A172 (cell line): ENCODE measurements at regions not wholly inside any gene's neighbourhood (a gene's known extent, or its start where the extent isn't known, plus 50 kb on each side); places are given as distances from the start of the nearest gene placed in this dataset.
"Not testable (repeated sequence)": the region's sequence is repeated elsewhere in the genome, so short reads cannot be mapped to it uniquely, and the experiment has no call there.

Source experiments
- DNase-seq: peaks from one replicate; pipeline ENCODE4 v3.0.0-alpha.2; 2015; ENCODE audit warnings: low spot score

DNA sequence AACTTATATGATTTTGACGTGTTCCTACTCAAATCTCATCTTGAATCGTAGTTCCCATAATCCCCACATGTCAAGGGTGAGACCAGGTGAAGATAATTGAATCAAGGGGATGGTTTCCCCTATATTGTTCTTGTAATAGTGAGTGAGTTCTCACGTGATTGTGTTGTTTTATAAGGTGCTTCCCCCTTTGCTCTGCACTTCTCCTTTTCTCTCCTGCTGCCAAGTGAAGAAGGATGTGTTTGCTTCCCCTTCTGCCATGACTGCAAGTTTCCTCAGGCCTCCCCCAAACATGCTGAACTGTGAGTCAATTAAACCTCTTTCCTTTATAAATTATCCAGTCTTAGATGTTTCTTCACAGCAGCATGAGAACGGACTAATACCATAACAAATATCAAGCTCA lies 83.2 kb downstream of the MANEA start:
- DNase-seq = no peak

DNA sequence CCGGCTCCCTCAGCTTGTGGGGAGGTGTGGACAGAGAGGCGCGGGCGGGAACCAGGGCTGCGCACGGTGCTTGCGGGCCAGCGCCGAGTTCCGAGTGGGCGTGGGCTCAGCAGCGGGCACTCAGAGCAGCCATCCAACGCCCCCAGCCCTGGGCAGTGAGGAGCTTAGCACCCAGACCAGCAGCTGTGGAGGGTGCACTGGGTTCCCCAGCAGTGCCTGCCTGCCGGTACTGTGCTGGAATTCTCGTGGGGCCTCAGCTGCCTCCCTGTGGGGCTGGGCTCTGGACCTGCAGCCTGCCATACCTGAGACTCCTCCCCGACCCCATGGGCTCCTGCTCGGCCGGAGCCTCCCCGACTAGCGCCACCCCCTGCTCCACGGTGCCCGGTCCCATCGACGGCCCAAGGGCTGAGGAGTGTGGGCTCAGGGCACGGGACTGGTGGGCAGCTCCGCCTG lies 92.7 kb downstream of the MANEA start:
- DNase-seq = no peak

DNA sequence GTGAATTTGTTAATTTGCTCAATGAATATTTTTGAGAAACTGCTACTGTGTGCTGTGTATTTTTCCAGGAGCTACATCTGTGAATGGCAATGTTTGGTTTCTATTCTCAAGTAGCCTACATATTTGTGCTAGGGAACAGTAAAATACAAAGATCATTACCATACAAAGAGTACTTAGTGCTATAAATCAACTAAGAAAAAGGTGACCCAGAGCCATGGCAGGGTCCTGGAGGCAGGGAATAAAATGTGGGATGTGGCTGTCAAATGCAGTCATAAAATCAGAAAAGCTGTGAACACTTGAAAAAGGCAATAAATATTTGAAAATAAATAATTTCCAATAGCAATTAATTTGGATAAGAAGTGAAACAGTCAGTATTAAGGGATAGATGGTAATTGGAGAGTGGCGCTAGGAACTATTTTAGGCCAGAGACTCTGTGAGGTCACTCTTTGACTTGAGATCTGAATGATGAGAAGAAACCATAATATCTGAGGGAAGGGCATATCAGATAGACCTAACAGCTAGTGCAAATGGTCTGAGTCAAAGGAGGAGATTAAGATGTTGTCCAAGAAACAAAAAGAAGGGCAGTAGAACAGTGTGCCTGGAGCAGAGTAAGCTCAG lies 98.8 kb downstream of the MANEA start:
- no peak for DNase-seq

DNA sequence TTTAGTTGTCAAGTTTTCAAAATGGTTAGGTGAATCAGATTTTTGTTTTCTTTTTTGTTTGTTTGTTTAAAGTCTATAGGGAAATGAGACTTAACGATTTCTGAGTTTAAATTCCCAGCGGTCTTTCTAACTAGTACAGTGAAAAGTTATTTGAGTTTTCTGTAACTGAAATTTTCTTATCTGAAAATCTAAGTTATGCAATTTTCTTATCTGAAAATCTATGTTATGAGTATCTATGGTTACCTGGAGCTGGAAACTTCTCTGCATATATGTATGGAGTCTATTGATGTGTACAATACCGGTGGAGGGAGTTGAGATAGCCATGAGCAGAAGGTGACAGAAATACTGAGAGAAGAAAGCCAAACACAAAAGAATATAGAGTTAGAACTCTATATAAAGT lies 102.6 kb downstream of the MANEA start:
- no peak for DNase-seq

DNA sequence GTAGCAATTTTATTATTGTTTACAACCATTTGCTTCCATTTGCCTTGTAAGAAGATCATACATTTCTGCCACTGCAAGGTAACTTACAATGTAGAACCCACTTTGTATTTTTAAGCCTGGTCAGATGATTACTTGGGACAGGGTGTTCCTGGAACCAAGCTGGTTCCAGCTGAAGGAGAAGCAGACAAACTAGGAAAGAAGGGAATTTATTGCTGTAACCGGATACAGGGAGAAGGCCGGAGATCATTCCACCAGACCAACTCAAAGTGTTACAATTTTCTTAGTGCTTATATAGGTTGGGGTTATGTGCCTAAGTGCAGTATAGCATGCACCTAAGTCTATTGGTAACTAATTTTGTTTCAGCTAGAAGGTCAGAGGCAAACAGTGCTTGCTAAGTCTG lies 104.4 kb downstream of the MANEA start:
- no peak for DNase-seq

DNA sequence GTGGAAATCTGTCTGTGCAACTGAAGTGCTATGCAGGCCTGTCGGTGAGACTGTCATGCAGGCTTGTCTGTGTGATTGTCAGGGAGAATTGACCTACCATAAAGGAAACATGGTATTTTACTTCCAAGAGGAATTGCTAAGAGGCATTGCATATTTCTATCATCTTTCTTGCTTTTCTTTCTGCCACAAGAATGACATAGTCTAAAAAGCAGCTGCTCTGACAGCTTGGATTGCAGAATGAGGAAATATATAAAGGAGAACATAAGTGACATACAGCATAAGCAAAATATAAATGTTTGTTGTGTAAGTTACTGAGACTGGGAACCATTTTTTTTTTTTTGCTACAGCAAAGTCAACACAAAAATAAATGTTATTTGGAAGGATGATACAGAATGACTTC lies 105.1 kb downstream of the MANEA start:
- no peak for DNase-seq

DNA sequence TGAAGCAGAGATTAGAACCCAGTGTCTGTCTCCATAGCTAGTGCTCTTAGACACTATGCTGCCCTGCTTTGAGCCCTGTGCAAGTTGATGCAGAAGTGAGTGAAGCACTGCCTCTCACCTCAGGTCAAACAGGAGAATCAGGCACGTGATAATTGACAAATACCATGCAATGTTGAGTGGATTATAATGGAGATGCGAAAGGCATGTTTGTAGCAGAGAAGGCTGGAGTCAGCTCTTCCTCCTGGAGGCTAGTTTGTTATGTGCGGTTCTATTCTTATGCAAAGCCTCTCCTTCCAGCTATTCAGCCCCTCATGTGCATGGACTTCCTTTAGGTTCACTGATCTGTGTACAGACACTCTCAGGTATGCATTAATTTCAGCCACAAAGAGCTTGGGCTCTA lies 108.5 kb downstream of the MANEA start:
- no peak for DNase-seq

DNA sequence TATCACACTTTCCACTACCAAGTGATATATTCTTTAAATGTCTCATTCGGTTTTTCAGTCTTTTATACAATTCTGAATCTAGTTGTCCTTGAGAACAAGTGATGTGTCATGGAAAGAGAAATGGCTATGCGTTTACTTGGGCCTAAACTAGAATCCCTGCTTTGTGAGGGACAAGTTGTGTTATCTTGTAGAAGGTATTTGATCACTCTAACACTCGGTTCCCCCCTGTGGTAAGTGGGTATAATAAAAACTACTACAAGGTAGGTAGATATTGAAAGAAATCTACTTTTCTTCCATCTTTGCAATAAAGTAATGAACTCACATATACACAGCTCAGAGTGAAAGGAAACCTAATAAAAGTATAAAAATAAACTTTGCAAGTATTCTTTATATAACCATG lies 108.9 kb downstream of the MANEA start:
- DNase-seq = no peak

DNA sequence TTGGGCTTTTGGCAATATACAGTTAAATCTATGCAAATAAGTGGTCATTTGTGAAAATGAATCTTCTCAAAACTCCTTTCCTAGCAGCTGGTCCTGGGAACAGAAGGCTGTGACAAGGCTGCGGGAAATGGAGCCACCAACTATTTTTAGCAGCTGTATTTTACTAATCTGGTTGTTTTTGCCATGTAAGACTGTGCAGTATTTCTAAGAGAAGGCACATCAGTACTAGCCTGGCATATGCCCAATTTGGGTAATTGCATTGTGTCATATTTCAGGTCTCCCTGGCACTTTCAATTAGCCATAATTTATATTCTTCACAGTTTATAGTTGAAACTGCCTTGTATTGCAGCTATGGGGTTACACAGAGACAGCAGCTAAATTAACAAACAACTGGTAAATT lies 109.6 kb downstream of the MANEA start:
- no peak for DNase-seq

DNA sequence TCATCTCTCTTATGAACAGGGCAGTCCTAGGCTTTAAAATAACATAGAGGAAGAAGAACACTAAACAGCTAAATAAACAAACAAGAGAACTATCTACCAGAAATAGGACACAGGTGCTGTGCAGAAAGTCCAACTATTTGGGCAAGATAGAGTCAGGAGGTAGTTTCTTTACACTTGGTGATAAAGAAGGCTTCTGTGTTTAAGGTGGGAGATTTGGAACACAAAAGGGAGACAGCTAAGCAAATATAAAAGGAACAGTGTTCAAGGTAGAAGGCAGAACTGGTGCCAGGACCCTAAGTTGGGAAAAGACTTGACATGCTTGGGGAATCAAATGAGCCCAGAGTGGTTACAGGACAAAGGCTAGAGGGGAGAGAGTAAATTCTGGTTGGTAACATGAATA lies 110.5 kb downstream of the MANEA start:
- DNase-seq = no peak

DNA sequence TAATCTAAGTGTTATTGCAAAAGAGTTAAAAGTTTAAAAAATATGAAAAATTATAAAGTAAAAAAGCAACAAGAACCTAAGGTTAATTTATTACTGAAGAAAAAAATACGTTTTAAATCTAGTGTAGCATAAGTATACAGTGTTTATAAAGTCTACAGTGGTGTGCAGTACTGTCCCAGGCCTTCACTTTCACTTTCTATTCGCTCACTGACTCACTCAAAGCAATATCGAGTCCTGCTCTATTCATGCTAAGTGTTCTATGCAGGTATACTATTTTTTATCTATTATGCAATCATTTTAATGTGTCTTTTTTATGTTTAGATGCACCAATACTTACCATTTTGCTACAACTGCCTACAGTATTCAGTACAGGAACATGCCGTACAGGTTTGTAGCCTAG lies 113.0 kb downstream of the MANEA start:
- DNase-seq = peak; percentile 36

DNA sequence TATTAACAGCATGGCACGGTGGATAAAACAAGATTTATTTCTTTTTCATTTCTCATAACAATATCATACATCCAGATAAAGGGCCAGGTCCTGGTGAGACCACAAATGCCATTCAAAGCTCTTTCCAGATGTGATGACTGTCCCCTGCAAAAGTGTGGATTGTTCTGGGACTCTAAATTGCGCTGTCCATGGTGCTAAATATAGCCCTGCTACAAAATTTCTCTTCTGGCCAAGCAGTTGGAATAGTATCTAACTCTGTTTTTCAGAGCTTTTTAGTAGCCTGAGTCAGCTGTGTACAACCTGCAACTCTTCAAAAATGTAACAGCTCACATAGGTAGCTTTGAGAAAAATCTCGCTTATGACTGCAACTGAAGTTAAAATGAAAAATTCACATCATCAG lies 115.8 kb downstream of the MANEA start:
- DNase-seq = peak; percentile 29

DNA sequence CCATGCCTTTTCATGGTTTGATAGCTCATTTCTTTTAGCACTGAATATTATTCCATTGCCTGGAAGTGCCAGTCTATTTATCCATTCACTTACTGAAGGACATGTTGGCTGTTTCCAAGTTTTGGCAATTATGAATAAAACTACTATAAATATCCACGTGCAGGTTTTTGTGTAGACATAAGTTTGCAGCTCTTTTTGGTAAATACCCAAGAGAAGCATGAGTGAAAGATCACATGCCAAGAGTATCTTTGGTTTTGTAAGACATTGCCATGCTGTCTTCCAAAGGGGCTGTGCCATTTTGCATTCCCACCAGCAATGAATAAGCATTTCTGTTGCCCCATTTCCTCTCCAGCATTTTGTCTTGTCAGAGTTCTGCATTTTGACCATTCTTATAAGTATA lies 120.9 kb downstream of the MANEA start:
- DNase-seq = no peak

DNA sequence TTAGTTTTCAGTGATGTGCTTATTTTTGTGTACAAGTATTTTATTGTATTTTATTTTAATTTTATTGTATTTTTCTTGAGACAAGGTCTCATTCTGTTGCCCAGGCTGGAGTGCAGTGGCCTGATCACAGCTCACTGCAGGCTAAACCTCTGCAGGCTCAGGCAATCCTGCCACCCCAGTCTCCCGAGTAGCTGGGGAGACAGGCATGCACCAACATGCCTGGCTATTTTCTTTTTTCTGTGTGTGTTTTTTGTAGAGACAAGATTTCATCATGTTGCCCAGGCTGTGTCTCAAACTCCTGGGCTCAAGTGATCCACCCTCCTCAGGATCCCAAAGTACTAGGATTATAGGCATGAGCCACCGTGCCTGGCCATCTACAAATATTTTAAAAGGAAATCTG lies 146.3 kb downstream of the MANEA start:
- no peak for DNase-seq

DNA sequence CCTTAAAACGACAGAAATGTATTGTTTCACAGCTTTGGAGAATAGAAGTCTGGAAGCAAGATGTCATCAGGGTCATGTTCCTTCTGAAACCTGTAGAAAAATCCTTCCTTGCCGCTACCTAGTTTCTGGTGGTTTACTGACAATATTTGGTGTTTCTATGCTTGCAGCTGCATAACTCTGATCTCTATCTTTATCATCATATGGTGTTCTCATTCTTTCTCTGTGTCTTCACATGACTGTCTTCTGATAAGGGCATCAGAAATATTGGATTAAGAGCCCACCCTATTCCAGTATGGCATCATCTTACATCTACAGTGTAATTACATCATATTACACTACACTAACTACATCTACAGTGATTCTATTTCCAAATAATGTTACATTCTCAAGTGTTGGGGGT lies 148.0 kb downstream of the MANEA start:
- DNase-seq = no peak

DNA sequence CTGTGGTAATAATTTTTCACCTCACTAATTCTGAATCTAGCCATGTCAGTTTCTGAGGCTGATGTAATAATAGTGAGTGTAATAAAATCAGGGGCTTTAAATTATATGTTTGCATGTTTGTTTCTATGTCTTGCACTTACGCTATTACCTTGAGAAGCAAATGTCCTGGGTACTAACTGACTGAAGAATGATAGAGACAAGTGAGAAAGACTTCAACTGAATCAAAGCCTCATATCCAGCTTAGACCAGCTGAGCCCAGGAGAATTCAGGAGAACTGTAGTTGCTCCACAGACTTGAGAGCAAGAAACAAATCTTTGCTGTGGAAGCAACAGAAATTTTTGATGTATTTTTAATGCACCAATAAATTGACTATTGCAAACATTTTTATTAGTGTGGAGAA lies 162.8 kb downstream of the MANEA start:
- DNase-seq = no peak

DNA sequence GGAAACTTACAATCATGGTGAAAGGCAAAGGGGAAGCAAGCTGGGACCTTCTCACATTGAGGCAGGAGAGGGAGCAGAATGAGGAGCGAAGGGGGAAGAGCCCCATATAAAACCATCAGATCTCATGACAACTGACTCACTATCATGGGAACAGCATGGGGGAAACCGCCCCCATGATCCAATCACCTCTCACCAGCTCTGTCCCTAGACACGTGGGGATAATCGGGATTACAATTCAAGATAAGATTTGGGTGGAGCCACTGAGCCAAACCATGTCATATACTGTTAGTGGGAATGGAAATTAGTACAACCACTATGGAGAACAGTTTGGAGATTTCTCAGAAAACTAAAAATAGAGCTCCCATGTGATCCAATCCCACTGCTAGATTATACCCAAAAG lies 163.7 kb downstream of the MANEA start:
- DNase-seq = no peak

DNA sequence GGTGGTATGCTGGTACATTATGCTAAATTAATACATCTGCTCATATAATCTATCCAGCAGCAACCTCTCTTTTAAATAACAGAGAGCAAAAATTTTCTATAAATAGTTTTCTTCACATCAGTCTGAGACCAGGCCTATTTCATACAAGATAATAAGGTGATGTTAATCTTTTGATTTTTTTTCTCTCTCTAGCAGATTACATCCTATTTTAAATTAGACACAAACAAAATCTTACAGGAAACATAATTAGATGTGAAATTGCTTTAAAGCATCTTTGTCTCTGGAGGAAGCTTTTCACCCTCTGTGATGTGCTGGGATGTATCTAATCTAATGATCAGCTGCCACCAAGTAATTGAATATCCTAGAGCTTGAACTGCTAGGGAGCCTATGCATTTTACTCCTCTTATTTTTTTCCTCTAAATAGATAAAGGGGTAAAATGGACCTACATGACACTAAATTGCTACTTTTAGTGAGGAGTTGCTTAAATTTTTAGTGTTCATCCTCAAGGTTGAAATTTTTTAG lies 165.5 kb downstream of the MANEA start:
- DNase-seq = no peak

DNA sequence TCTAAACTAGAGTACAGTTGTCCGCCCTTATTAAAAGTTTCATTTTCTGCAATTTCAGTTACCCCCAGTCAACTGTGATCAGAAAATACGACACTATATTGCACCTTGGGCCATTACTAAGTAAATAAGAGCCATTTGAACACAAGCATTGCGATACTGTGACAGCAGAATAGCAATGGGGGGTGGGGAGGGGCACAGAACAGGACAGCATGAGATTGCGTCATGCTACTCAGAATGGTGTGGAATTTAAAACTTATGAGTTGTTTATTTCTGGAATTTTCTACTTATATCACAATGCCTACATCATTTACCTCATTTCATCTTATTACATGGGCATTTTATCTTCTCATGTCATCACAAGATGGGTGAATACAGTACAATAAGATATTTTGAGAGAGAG lies 166.3 kb downstream of the MANEA start:
- no peak for DNase-seq

DNA sequence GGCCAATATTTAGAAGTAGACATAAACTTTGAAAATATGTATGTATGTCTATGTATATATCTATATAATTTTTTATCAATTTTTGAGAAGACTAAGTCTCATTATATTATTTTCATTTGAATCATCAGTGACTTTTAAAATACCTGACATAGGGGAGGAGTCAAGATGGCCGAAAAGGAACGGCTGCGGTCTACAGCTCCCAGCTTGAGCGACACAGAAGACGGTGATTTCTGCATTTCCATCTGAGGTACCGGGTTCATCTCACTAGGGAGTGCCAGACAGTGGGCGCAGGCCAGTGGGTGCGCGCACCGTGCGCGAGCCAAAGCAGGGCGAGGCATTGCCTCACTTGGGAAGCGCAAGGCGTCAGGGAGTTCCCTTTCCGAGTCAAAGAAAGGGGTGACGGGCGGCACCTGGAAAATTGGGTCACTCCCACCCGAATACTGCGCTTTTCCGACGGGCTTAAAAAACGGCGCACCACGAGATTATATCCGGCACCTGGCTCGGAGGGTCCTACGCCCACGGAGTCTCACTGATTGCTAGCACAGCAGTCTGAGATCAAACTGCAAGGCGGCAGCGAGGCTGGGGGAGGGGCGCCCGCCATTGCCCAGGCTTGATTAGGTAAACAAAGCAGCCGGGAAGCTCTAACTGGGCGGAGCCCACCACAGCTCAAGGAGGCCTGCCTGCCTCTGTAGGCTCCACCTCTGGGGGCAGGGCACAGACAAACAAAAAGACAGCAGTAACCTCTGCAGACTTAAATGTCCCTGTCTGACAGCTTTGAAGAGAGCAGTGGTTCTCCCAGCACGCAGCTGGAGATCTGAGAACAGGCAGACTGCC lies 181.1 kb downstream of the MANEA start:
- DNase-seq = not testable (repeated sequence)

DNA sequence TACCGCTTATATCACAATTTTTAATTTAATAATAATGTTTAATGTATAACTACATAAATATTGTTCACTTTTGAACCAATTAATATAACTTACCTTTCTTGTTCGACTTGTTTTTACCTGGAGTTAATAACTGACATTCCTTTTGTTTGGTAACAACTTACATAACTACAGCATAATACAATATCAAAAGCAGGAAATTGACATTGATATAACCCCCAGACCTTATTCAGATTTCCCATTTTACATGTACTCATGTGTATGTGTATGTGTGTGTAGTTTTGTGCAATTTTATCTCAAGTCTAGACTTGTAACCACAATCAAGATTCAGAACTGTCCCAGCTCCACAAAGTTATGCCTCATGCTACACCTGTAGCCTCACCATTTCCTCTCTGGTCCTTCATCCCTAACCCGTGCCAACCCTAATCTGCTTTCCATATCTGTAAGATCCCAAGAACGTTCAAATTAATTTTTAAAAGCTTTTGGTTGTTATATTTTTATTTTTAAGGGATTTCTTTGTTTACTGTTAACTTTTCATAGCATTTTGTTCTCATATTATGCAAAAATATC lies 190.6 kb downstream of the MANEA start:
- no peak for DNase-seq

DNA sequence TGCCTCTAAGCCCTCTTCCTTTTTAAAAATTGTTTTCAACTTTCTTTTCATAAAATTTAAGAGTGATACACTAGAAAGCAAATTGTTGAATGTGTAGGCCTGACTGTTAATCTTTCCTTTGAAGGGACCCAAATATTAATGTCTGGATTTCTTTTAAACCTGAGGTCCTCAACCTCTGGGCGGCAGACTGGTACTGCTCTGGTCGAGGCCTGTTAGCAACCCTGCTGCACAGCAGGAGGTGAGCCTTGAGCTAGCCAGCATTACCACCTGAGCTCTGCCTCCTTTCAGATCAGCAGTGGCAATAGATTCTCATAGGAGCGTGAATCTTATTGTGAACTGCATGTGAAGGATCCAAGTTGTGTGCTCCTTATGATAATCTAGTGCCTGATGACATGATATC lies 191.2 kb downstream of the MANEA start:
- no peak for DNase-seq

DNA sequence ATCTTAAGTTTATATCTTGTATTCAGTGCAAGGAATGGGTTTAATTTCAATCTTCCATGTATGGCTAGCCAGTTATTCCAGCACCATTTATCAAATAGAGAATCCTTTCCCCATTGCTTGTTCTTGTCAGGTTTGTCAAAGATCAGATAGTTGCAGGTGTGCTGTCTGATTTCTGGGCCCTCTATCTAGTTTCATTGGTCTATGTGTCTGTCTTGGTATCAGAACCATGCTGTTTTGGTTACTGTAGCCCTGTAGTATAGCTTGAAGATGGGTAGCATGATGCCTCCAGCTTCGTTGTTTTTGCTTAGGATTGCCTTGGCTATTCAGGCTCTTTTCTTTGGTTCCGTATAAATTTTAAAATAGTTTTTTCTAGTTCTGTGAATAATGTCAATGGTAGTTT lies 200.0 kb downstream of the MANEA start:
- no peak for DNase-seq
